ENCODE measurements at regions not wholly inside any gene's neighbourhood (a gene's known extent, or its start where the extent isn't known, plus 50 kb on each side); places are given as distances from the start of the nearest gene placed in this dataset.
"Not testable (repeated sequence)": the region's sequence is repeated elsewhere in the genome, so short reads cannot be mapped to it uniquely, and the experiment has no call there.

GRCh38 chrX:149420566-149420965 lies 84.5 kb downstream of the IDS start:
- DNase-seq, result not testable (repeated sequence)

- no peak for DNase-seq
Observed at GRCh38 chrX:149398027-149398426, 107.1 kb downstream of the IDS start.

- no peak for DNase-seq
Observed at GRCh38 chrX:149392921-149393320, 112.2 kb downstream of the IDS start.

GRCh38 chrX:149383852-149384251 lies 121.3 kb downstream of the IDS start:
- DNase-seq, result no peak

GRCh38 chrX:149374751-149375150 lies 130.4 kb downstream of the IDS start:
- no peak for DNase-seq

- no peak for DNase-seq
Observed at GRCh38 chrX:149372866-149373265, 132.2 kb downstream of the IDS start.

- DNase-seq, result peak in 2 of 3 donors; percentile 9 to 37
Observed at GRCh38 chrX:149371986-149372385, 133.1 kb downstream of the IDS start.

- no peak for DNase-seq
Observed at GRCh38 chrX:149370097-149370496, 135.0 kb downstream of the IDS start.

GRCh38 chrX:149365552-149365951 lies 139.6 kb downstream of the IDS start:
- no peak for DNase-seq

GRCh38 chrX:149365061-149365460 lies 140.0 kb downstream of the IDS start:
- DNase-seq, result no peak

GRCh38 chrX:149363965-149364364 lies 141.1 kb downstream of the IDS start:
- no peak for DNase-seq

GRCh38 chrX:149346306-149346705 lies 158.8 kb downstream of the IDS start:
- DNase-seq, result no peak

- DNase-seq, result no peak
Observed at GRCh38 chrX:149322316-149322715, 182.8 kb downstream of the IDS start.

GRCh38 chrX:149313871-149314371 lies 191.2 kb downstream of the IDS start:
- DNase-seq, result peak; percentile 33 to 57 (median 35)

GRCh38 chrX:149312988-149313387 lies 192.1 kb downstream of the IDS start:
- peak in 1 of 3 donors; percentile 22 for DNase-seq

- DNase-seq, result no peak
Observed at GRCh38 chrX:149312097-149312496, 193.0 kb downstream of the IDS start.

- DNase-seq, result no peak
Observed at GRCh38 chrX:149302705-149303104, 202.4 kb downstream of the IDS start.

- DNase-seq, result no peak
Observed at GRCh38 chrX:149298111-149298510, 207.0 kb downstream of the IDS start.

- DNase-seq, result peak in 1 of 3 donors; percentile 39
Observed at GRCh38 chrX:149296092-149296491, 209.0 kb downstream of the IDS start.

GRCh38 chrX:149286940-149287349 lies 218.2 kb downstream of the IDS start:
- DNase-seq, result peak; percentile 22 to 56 (median 44)

GRCh38 chrX:149284616-149285015 lies 220.5 kb downstream of the IDS start:
- DNase-seq, result no peak

- DNase-seq, result no peak
Observed at GRCh38 chrX:149283853-149284252, 221.3 kb downstream of the IDS start.

GRCh38 chrX:149282909-149283308 lies 222.2 kb downstream of the IDS start:
- DNase-seq, result no peak

GRCh38 chrX:149280011-149280410 lies 225.1 kb downstream of the IDS start:
- no peak for DNase-seq

GRCh38 chrX:149275836-149276235 lies 229.3 kb downstream of the IDS start:
- no peak for DNase-seq

Data from muscle of back (tissue), 3 donors.